ENCODE measurements at regions not wholly inside any gene's neighbourhood (a gene's known extent, or its start where the extent isn't known, plus 50 kb on each side); places are given as distances from the start of the nearest gene placed in this dataset.

- TF ChIP-seq CTCF (IDR thresholded peaks at IDR 0.05; ENCODE audit: insufficient read depth, low read depth, low read length): no peak
- TF ChIP-seq EZH2 (IDR thresholded peaks at IDR 0.05; ENCODE audit: insufficient read depth, low read length): no peak
Observed at GRCh38 chr10:29114141-29114540, 174.7 kb upstream of the LYZL1 start.
